Activated CD8-positive, alpha-beta memory T cell treated with anti-CD3 and anti-CD28 coated beads for 36 hours (primary cell): ENCODE measurements at regions not wholly inside any gene's neighbourhood (a gene's known extent, or its start where the extent isn't known, plus 50 kb on each side); places are given as distances from the start of the nearest gene placed in this dataset.

ENCODE experiments used
- CTCF ChIA-PET: fragments of 350-600 bp; sonication (Branson Sonifier 250); formaldehyde crosslinking; loops from one replicate; lab custom pipeline; 2021; ENCODE audit warnings: antibody characterized with exemption; lab: Charles Lee
- POLR2A ChIA-PET: fragments of 350-600 bp; sonication (Branson Sonifier 250); formaldehyde crosslinking; loops from one replicate; lab custom pipeline; 2021; ENCODE audit warnings: antibody characterized with exemption; lab: Charles Lee

DNA sequence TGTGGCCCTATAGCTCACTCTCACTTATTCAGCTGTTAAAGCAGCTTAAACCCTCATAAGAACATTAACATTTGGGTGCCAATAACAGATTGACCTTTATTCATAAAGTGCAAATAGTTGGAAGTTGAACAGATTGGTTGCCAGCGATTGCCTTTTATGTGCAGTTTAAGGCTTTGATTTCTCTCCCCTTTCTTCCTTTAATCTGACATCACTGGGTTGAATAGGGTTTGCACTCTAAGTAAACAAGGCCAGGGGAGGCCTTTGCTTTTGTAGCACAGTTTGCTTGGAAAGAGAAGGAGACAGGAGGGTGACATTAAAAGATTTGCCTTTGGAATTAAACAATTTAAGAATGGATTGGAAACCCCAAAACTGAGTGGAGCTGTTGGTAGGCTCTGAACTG is 114.3 kb downstream of the NKX6-1 start:
- CTCF ChIA-PET = no interaction called here

DNA sequence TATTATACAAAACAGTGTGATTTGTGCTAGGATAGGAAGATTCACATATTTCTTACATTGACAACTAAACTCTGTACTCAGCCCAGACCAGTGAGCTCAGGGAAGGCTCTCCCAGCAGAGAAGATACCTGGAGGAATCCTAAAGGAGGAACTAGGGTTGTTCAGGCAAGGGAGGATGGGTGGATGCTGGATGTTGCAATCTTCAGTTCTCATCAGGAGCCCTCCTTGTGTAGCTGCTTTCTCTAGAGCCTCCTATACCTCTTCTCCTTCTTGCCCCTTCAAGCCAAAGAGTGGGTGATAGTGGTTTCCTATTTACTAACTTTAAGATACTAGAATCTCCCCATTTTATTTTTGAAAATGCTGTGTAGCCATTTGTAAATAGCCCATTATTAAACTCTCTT is 117.3 kb downstream of the NKX6-1 start:
- ChIA-PET POLR2A (no interaction called here), CTCF (no interaction called here)

More for the DNA sequence above, 114.3 kb downstream of the NKX6-1 start:
- POLR2A ChIA-PET = no interaction called here

DNA sequence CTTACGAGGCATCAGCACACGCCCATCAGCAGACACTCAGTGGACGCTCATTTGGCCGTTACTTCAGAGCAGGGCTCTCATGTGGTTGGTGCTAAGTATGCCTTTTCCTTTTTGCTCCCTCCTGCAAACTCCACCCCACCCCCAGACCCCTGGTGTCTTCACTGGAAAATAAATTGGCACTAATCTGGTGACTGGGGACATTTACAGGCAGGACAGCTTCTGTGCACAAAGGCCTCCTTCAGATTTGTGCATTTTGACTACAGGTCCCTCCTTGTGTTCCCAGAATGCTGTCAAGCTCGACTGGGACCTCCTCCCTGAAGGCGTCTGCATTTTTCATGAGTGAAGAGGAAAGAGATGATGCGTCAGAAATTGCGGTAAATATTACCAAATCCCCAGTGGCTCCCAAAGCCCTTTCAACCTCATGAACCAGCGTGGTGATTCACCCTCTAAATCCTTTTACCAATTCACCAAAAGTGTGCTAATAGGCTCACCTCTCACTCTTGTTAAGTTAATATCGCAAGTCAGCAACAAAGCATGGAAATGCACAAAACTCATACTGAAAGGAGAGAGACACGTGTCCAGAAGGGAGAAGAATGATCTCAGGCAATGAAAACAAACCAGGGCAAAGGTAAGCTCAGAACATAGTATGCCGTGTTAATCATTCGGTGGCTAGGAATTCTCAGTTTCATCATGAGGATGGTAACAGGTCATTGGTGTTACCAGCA is 119.0 kb downstream of the NKX6-1 start:
- ChIA-PET POLR2A (no interaction called here), CTCF (no interaction called here)

DNA sequence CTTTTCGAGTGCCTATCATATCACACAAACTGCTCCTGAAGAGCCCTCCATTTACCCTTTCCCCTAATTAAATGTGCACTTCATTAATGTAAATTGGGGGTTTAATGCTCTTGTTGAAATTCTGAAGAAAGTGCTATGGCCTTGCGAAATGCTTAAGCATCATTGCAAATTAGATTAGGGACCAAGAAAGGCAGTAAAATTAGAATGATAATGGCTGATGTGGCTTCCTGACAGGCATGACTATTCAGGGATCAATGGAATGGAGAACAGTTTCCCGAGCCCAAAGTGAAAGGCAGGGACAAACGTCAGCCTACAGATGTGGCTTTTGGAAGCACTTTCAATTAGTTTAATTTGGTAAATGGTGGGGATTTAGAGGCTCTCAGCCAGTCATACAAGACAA is 120.1 kb downstream of the NKX6-1 start:
- ChIA-PET CTCF (no interaction called here), POLR2A (no interaction called here)

DNA sequence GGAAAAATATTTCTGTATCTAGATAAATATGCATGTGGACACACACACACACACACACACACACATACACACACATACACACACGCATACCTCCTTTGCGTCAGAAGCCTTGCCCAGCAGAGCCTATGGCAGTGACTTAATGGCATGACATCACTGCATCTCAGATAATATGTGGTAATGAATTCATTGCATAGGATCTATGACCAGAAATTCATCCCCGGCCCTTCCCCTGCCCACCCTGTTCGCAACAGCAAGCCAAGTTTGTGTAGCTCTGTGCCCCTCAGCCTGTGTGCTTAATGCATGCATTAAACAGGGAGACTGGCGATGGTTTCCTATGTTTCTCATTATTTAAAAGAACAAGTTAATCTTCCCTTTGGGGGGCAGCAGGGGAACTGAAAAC is 120.7 kb downstream of the NKX6-1 start:
- CTCF ChIA-PET = no interaction called here
- POLR2A ChIA-PET = no interaction called here

DNA sequence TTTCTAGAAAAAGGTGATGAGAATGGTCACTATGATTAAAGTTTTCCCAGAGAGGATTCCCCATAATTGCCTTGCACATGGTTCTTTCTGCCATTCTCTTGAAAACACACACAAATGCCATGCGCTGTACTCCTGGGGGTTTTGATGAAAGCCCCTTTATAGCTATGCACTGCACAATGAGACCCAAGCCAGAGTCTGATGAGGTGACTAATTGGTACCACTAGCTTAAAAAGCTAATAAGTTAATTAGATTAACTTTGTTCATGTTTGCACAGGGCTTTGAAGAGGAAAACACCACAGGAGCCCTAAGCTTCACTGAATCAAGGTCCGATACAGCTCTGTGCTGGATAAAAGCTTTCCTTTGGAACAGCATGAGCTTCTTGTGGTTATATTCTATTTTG is 132.2 kb downstream of the NKX6-1 start:
- CTCF ChIA-PET = no interaction called here

DNA sequence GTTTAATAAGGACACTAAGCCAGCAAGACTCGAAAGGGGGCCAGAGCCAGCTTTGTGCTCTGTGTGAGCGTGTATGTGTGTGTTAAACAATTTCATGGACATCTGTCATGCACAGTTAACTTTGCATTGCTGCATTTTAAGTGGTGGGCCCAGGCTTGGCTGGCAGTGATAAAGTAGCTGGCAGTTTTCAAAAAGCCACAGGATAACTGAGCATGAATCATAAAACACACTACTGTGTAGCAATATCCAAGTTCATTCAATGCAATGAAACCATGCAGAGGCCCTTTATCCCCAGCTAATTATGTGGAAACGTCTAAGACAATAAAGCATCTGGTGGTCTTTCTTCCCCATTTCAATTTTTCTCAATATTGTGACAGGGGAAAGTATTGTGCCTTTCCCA is 132.9 kb downstream of the NKX6-1 start:
- CTCF ChIA-PET = no interaction called here

More for the DNA sequence above, 132.2 kb downstream of the NKX6-1 start:
- POLR2A ChIA-PET = no interaction called here

DNA sequence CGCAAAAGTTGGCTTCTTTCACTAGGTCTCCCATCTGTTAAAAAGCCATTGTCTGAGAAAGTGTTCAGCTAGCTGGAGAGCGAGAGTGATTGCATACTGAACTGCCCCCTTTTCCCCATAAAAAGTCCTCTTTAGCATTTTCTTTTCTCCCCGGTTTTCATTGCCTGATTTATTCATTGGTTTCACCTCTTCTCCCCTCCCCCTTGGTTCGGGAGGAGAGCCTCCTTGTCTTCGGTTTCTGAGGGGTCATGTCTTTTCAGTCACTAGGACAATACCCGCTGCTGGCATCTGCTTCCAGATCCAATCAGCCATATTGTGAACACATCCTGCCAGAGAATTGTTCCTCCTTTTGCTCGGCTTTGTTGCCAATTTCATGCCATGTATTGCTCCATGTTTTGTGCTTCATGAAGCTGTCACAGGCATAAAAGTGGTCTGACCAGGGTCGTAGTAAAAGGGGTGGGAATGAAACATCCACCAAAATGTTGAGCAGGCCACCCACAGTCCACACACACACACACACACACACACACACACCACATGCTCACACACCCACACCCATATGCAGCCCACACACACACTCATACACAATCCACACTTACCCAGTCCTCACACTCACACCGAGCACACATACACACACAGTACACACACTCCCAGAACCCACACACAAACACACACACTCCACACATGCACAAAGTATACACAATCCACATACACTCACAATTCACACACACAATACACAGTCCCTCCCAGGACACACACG is 136.0 kb downstream of the NKX6-1 start:
- ChIA-PET CTCF (no interaction called here), POLR2A (no interaction called here)

More for the DNA sequence above, 132.9 kb downstream of the NKX6-1 start:
- POLR2A ChIA-PET = no interaction called here

DNA sequence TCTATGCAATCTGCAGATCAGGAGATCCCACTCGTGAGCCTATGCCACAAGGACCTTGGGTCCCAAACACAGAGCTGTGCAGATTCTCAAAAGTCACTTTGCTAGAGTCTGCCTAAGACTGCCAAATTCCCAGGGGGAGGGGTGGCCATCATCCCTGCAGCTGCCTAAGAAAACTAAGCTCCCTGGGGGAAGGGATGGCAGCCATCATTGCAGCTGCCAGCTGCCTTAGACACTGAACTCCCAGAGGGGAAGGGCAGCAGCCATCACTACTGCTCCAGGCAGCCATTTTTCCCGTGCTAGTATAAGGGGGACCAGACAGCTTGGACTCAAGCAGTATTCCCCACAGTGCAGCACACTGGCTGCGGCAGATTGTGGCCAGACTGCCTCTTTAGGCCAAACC is 156.9 kb downstream of the NKX6-1 start:
- ChIA-PET POLR2A (no interaction called here), CTCF (no interaction called here)

DNA sequence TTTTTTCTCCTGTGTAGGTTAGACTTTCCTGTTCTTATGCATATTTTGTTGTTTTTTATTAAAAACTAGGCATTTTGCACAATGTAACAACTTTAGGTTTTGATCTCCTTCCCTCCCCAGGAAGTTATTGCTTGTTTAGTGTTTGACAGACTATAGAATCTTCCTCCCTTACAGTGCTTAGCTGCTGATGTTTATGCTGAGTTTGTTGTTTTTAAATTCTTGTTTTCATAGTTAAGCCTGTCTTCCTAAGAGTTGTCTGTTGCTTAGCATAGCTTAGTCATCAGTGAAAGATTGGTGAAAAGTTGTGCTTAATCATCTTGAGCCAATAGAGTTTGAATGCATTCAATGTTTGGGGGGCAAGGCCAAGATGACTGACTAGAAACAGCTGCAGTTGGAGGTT is 157.5 kb downstream of the NKX6-1 start:
- CTCF ChIA-PET = no interaction called here
- POLR2A ChIA-PET = no interaction called here

DNA sequence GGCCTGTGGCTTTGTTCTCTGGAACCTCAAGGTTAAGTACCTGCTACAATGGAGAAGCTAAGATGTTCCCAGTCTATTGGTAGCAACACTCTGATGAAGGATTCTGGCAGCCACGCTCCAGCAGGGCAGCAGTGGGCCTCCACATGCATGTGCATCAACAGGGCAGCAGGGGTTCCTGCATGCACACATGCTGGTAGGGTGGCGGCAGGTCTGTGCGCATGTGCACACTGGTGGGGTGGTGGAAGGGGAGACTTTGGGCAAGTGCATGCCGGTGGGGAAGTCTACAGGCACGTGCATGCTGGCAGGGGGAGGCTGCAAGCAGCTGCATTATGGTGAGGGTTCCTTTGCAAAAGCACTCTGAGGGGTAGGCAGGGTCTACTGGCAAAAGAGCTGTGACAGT is 160.7 kb downstream of the NKX6-1 start:
- ChIA-PET POLR2A (no interaction called here), CTCF (no interaction called here)

DNA sequence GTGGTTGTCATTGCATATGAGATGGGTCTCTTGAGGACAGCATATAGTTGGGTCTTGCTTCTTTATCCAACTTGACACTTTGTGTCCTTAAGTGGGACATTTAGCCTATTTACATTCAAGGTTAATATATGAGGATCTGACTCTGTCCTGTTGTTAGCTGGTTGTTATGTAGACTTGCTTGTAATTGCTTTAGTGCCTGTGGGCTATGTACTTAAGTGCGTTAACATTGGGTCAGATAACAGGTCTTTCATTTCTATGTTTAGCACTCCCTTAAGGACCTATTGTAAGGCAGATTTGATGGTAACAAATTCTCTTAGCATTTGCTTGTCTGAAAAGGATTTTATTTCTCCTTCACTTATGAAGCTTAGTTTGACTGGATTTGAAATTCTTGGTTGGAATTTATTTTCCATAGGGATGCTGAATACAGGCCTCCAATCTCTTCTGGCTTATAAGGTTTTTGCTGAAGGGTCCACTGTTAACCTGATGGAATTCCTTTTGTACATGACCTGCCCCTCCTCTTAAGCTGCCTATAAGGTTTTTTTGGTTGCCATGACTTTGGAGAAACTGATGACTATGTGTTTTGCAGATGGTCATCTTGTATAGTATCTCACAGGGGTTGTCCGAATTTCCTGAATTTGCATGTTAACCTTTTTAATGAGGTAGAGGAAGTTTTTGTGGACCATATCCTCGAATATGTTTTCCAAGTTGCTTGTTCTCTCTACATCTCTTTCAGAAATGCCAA is 162.0 kb downstream of the NKX6-1 start:
- ChIA-PET POLR2A (no interaction called here), CTCF (no interaction called here)

DNA sequence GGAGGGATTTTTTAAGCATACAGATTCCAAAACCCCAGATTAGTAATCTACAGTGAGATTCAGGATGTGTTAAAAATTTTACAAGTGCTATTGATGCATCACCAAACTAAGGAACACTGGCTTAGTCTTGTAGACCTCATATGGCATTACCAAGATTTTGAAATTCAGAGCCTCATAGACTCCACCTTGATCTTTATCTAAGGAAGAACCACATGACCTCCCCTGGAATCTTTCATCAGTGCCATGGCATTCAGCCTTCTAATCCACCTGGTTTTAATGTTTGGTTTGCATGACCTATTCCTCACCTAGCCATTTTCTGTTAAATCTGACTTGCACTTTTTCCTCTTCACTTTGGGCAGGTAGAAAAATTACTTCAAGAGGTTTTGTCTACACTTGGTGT is 171.6 kb downstream of the NKX6-1 start:
- CTCF ChIA-PET = no interaction called here
- POLR2A ChIA-PET = no interaction called here

DNA sequence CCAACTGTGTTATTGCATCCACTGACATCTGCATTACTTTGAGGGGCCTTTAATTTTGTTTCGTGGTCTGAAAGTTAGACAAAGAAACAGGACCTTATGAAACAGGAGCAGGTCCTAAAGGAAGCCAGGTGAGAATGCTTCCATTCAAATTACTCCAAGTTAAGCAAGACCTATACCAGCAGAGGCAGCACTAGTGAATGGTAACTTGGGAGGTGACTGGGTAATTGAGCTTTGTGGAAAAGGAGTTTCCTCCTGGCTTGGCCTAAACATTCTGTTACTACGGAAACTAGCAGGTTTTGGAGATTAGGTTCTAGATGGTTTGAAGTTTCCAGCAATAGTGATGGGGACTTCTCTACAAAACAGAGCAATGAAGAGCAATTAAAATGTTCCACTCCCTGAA is 173.5 kb downstream of the NKX6-1 start:
- ChIA-PET POLR2A (no interaction called here), CTCF (no interaction called here)

DNA sequence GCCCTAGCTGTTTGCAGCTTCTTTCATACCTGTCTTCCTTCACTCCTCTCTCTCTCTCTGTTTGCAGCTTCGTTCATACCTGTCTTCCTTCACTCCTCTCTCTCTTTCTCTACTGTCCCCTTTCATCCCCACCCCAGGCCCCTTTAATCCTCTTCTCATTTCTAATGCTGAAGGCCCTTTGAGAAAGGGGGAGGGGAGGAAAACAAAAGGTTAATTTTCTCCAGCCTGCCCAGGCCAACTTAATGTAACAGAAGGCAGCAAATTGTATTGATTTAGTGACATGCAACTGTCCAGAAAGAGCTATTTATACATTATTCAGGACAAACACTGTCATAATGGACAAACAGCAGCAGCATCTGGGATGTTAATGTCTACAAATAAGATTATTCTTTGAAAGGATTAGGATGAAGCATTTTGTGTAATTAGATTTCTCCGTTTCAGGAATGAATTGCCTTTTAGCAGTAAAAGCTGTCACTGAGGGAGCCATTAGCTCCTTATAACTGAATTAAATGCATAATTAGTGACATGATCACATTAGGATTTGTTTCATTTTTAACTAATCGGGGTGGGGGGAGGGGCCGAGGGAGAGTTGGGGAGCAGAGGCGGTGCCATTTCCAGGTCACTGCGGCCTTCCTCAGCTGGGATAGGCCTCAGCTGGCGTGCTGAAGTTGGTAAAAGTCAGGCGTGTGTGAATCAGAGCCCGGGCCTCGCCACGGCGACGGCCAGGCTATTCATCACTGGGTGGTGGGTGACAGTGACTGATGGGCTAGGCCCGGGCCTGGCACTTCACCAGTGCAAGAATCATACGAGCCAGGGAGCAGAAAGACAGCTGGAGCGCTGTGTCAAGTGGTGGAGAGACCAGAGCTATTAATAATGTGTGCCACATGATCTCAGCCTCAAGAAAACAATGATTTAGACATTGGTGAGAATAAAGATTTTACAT is 174.5 kb downstream of the NKX6-1 start:
- ChIA-PET POLR2A (no interaction called here), CTCF (no interaction called here)

DNA sequence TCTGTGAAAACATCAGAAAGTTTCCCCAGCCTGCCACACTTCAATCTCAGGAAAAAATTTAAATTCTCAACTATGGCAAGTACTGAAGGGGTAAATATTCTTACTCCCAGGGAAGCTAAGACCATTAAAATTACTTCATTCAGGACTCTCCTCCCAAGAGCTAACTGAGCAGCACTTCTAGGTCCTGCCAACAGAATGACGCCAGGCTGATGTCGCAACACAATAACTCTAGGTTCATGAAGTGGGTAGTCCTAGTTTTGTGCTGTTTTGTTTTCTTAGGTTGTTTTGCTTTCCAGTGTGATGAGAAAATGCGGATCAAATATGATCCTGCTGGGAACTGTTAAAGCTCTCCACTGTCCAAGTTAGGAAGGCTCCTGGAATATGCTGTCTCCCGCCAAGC is 180.0 kb downstream of the NKX6-1 start:
- ChIA-PET CTCF (no interaction called here), POLR2A (no interaction called here)

DNA sequence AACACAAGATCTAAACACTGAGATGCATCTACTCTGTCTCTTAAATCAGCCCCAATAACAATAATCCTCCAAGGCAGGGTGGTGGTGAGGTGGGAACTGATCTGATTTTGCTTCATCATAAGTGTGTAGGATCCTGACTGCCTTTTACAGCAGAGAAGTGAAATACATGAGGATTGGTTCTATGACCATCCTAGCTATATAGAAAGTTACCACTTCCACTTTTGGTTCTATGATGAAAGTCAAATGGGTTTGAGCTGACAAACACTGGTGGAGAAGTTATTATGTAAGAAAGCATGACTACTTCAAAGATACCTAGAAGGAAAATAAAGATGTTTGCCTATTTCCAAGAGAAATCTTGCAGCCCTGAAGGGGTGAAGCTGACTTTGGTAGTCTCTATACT is 181.6 kb downstream of the NKX6-1 start:
- ChIA-PET CTCF (no interaction called here), POLR2A (no interaction called here)

DNA sequence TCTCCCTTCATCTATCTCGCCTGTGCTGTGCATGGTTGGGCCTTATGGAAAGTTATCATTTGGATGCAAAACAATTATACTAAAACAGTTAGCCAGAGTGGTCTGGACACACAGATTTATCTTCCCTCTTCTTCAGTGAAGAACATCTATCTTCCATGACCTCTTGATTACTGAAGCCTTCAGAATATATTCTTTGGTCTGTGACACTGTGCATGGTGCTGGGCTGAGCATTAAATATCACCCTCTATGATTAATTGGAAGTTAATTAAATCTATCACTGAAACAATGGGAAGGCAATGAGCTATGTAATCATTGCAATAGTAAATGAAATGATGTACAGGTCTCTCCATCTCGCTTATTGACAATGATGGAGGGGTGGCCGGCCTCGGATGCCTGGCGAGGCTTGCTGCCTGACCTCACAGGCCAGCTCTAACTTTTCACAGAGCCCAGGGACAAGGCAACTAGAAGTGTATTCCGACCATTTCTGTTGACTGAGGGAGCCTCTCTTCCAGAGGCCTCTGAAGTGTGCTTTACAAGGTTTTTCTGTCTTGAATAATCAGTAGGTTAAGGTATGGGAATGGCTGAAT is 186.6 kb downstream of the NKX6-1 start:
- POLR2A ChIA-PET = no interaction called here
- CTCF ChIA-PET = no interaction called here

DNA sequence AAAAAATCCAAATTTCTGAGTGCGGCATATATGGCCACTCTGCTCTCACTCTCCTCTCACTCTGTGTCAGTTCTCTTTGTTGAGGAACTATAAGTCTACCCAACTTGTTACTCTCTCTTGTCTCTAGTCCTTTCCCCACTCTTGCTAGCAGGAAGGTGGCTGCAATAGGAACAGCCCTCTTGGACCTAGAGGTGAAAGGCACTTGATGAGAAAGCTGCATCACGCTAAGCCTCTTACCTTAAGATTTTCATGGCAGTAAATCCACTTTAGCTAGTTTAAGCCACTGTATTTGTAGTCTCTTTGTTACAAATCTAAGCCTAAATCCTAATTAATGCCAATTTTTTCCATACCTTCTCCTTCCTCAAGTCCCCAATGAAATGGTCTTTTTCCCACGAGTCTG is 189.9 kb downstream of the NKX6-1 start:
- POLR2A ChIA-PET = no interaction called here
- CTCF ChIA-PET = no interaction called here
